Activated naive CD4-positive, alpha-beta T cell treated with anti-CD3 and anti-CD28 coated beads, Interleukin-2, amount 50 U/mL, for 16 hours (primary cell): ENCODE measurements at regions not wholly inside any gene's neighbourhood (a gene's known extent, or its start where the extent isn't known, plus 50 kb on each side); places are given as distances from the start of the nearest gene placed in this dataset.
"Not testable (repeated sequence)": the region's sequence is repeated elsewhere in the genome, so short reads cannot be mapped to it uniquely, and the experiment has no call there.

Experiments
- DNase-seq: peaks from one replicate; pipeline ENCODE4 v3.0.0-alpha.2; 2020

DNA sequence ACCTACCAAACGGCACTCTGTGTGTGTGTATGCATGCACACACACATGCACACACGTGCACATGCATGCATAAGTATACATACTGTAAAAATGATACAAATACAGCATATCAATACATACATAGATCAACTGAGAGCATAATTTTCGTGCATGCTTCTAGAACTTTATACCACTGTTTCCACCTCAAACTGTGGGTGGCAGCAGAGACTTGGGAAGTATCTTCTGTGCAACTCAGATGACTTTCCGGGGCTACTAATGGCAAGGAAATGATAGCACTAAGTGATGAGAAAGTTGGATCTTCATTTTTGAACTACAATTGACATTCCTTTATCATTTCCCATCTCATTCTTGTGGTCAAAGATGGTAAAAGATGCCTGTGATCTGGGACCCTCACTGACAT, 570.7 kb downstream of the REEP3 start:
- DNase-seq: no peak

GRCh38 chr10:64093304-64093703, 572.1 kb downstream of the REEP3 start:
- no peak for DNase-seq

DNA sequence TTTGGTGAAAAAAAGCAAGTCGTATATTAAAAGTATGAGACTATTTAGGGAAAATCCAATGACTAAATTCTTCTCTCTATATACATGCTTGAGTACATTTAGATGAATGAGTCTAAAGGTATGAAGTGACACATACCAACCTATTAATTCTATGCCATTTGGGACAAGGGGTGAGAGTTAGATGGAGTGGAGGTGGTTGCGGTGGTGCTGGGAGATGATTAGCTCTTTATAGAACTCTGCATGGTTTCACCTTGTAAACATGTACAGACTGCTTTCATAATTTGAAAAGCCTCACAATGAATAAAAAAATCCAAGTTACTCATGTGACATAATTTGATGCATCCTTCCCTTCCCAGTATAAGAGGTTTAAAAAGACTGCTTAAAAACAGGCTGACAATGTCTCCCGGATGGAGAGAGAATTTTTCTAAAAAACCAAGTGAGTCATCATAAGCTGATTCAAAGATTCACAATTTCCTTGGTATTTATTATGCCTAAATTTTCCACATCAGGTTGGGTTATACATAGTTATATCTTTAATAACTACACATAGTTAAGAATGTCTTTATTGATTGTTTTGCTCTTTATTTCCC, 572.8 kb downstream of the REEP3 start:
- DNase-seq: no peak

DNA sequence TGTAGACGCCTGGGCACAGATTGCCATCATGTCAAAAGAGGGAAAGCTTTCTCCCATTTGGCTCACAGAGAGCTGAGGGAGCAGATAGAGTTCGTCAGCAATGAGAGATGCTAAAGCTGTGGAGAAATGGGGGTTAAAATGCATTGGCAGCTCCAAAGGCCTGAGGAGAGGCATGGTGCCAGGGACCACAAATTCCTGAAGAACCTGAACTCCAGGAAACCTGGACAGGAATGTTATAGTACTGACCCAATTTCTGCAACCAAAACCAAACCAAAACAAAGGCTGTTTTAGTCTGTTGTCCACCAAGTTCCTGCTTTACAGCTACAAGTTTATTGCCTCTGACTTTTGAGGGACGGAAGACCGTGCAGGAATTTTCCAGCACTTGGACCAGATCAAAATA, 575.7 kb downstream of the REEP3 start:
- no peak for DNase-seq

DNA sequence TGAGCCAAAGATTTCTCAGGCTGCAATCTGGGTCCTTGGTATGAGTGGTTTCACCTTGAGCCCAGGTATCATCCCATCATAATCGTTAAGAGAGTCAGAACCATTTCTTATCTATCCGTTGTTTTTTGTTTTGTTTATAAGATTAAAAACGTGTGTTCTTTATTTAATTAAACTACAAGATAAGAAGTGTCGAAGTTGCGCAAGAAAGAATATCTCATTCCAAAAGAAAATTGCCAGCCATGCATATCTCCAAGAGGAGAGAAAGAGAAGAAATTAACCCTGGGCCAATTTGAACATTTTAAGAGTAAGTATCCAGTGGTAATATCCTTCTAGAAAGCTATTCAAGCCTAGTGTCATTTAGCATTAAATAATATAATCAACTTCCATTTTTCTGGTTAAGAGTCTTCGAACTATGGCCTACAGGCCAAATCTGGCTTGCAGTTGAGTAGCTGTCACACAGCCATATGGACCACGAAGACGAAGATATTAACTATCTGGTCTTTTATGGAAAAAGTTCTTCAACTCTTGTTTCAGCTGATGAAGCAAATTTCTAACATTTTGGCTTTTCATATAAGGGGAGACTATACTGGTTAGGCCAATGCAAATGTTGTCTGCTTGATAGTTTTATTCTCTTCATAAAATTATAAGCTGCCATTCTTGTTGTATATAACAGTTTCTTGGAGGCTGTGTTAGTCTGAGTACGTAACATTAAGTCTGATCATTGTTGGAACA, 576.4 kb downstream of the REEP3 start:
- no peak for DNase-seq

DNA sequence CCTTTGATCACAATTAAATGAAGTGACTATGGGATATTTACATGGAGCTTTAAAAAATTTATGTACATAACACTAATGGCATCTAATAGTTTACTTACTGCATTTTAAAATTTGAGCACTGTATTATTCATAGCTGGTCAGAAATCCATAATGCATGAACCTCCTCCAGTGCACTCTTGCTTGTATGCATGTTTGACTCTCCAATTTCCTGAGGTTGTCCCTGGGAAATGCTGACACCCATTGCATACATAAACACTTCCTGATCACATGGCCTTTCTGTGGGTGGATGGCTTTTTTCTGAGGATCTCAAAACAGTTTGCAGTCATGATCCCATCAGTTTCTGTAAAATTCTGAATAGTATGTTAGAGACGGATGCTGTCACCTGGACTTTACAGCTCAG, 577.8 kb downstream of the REEP3 start:
- no peak for DNase-seq

- no peak for DNase-seq
Measured at GRCh38 chr10:64101606-64102263, 580.5 kb downstream of the REEP3 start.

GRCh38 chr10:64102264-64102633, 581.0 kb downstream of the REEP3 start:
- DNase-seq: no peak

- no peak for DNase-seq
Measured at GRCh38 chr10:64102916-64103315, 581.7 kb downstream of the REEP3 start.

DNA sequence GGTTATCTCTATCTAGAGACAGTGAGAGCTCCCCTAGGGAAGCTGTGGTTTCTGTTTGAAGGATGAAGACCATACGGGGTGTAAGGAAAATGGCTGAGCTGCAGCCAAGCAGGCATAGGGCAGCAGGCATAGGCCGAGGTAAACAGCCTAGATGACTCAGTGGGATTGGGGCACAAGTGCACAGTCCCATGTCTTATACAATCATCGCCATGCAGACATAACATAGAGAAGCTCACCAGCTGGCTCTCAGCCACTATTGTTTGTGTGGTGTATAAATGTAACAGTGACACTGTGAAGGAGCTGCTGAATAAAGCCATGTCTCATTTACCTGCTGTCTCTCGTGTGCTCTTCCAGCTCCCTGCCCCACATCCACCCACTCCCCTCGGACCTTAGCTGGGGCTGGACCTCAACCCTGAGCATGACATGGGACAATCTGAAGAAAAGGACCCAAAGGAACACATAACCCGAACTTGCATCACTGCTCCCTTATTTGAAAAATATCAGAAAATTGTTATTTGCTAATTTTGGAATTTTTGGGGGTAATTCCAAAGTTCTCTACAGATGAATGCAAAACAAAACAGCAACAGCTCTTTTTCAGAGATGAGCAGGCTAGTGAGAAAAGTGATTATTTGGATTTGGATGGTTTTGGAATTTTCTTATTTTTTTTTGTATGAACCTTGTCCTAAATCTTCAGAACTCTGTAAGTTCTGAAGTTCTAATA, 582.7 kb downstream of the REEP3 start:
- DNase-seq: no peak

DNA sequence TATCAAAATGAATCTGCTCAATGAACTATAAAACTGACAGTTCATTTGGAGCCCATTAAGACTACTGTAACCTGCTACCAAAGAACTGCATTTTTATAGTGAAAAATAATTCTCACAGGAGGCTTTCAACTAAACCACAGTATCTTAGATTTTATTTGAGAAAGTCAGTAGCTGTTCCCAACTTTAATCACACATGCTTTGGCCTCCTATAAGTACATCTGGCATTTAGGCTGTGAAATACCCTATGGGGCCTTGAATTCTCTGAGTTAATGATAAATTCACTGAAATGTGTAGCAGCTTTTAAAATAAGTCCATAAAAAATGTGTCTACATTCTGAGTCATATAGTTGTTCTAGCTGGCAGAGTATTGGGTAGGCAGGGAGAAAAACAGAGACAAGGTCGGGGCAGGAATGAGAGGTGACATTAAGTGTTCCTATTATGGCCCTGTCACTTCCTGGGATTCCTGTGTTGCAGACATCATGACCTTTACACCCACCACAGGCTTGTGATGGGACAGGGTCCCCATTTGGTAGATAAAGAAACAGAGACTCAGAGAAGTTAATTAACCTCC, 588.8 kb downstream of the REEP3 start:
- no peak for DNase-seq

DNA sequence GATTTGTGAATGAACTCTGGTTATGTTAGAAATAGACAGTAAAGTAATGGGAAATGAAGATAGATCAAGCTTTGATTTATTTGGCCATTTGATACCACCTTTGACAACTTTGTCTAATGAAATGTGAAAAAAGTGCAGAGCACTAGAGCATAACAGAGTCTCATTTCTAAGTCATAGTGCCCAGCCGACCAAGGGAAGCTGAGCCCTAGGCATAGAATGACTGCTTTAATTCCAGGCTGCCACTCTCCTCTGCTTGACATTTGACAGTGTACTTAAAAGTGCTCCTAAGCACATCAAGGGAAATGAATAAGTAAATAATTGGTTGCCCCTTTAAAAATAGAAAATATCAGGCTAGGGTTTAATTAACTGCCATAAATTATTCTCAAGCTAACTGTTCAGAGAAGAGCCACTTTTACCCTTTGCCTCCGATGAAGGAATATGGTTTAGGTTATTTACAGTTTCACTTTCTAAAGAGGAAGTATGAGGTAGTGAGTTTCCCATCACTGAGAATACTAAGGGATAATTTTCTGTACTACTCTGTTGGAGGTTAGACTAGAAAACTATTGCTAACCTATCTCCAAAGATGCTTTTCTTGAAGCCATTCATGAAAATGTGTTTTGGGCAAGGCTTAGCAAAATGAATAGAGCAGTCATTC, 591.6 kb downstream of the REEP3 start:
- DNase-seq: no peak

GRCh38 chr10:64113375-64113774, 592.2 kb downstream of the REEP3 start:
- no peak for DNase-seq

DNA sequence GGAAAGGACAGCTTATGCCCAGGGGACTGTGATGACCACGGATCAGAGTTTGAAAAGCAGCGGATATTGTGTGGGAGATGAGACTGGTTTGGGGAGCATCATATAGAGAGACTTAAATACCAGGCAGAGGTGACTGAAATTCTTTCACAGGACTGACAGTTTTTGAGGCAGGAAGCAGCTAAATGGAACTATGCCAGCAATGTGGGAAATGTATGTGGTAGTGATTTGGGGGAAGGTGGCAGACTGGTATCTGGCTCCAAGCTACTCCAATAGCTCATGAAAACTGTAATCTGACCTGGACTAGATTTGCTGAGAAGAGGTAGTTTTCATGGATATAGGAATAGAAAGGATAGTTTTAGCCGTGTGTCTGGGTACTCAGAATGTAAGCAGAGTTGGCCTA, 592.6 kb downstream of the REEP3 start:
- DNase-seq: no peak

DNA sequence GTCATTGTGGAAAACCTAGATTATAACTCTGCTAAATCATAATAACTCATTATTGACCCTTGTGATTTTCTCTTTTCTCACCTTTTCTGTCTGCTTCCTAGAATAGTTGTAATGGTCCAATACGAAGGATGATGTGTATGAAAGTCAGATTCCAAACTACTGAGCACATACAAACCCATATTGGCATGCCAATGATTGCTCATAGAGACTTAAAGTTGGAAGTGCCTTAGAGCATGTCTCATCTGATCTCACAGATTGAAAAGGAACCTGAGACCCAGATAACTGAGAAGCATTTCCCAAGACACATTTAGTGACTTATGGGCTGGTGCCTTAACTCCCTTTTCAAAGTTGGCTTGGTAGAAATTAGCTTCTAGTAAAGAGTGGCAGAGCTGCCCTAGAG, 594.3 kb downstream of the REEP3 start:
- DNase-seq: no peak

DNA sequence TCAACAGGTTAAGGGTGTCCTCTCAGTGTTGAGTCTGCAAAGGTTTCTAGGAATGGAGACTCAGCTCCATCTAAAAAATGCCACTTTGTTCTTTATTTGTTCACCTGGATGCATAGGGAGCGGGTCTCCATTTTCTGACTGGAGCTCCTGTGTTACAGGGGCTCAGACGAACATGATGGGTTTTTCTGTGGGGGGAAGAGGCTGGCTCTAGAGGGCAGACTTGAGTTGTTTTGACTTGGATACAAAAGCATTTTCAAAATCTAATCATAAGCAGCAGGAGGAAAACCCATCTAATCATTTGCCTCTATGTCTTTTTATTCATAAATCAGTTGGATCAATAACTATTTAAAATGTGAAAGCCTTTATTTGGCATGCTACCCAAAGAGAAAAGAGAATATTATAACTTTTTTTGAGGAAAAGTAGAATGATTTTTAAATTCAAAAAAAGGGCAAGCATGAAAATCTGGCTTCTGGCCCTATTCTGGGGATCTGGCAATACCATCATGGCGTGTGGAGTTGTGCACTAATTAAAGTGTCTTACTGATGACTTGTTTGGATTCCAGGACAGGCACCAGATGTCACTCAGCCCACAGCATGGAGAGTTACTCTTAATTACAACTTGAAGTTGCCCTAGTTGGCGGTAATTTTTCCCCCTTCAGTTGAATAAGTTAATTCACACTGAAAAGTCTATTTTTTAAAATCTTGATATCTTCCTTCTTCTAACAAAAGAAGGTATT, 594.9 kb downstream of the REEP3 start:
- no peak for DNase-seq

DNA sequence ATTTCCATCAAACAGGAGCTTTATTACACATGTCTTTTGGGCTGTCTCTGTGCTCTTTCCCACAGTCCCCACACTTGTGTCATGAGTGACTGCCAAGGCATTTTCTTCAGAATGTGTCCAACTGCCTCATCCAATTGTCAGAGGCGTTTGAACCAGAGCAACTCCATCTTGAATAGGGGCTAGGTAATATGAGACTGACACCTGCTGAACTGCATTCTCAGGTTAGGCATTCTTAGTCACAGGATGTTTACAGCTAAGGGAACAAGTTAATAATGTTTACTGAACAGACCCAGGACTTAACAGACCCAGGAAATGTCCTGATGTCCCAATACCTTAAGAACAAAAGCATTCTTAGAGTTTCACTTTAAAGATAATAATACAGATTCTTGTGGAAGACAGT, 595.5 kb downstream of the REEP3 start:
- no peak for DNase-seq

- DNase-seq: no peak
Measured at GRCh38 chr10:64118736-64119135, 597.5 kb downstream of the REEP3 start.

GRCh38 chr10:64120301-64120980, 599.2 kb downstream of the REEP3 start:
- DNase-seq: not testable (repeated sequence)

GRCh38 chr10:64130152-64130551, 609.0 kb downstream of the REEP3 start:
- DNase-seq: no peak

DNA sequence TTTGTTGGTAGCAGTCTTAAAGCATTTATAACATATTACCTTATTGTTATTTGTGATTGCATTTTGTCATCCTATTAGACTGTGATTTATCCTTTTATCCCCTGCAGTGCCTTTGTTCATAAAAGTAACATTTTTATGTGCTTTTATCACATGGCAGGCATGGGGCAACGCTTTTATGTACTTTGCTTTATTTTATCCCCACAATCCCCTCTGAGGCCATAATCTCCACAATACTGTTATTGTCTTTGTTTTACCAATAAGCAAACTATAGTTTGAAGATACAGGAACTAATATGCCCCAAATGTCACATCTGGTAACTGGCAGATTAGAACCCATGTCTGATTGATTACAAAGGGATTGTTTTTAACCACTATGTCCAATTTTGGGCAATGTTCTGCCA, 613.5 kb downstream of the REEP3 start:
- DNase-seq: no peak

- no peak for DNase-seq
Measured at GRCh38 chr10:64142395-64142794, 621.2 kb downstream of the REEP3 start.
